ENCODE measurements at regions not wholly inside any gene's neighbourhood (a gene's known extent, or its start where the extent isn't known, plus 50 kb on each side); places are given as distances from the start of the nearest gene placed in this dataset.
A peak's percentile ranks its signal among the peaks of the same experiment; 100 is the strongest.

DNA sequence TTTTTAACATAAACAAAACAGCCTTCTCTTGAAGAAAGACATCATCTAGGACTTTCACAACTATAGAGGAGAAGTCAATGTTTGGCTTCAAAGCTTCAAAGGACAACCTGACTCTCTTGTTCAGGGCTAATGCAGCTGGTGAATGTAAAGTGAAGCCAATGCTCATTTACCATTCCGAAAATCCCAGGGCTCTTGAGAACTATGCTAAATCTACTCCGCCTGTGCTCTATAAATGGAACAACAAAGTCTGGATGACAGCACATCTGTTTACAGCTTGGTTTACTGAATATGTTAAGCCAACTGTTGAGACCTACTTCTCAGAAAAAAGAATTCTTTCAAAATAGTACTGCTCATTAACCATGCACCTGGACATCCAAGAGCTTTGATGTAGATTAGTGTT is 259.8 kb upstream of the NR5A2 start:
- no peak for DNase-seq

DNA sequence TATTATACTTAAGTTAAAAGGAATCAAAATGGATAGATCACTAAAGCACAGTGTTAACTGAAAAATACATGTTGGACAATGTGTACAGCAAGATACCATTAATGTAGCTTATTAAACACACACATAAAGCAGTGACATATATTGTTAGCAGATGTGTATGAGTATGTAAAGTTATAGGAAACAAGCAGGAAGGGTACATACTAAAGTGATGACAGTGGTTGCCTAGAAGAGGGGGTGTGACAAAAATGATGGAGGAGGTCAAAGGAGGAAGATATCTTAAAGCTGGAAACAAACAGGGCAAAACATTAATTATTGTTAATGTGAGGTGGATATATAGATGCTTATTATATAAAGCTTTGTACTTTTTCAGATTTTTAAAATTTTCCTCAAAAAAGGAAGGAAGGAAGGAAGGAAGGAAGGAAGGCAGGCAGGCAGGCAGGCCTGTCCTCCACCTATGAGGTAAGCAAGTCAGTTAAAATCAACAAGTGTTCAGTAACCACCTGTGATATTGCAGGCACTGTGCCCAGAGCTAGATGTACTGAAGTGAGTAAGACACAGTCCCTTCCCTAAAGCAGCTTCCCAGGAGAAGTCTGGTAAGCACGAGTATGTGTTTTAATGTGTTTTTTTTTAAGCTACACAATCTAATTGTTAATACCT is 252.9 kb upstream of the NR5A2 start:
- peak; percentile 49 for DNase-seq

GRCh38 chr1:199776768-199777497 is 250.6 kb upstream of the NR5A2 start:
- DNase-seq: no peak

GRCh38 chr1:199778324-199778955 is 249.1 kb upstream of the NR5A2 start:
- DNase-seq: no peak

GRCh38 chr1:199780091-199780490 is 247.4 kb upstream of the NR5A2 start:
- no peak for DNase-seq

- peak; percentile 67 for DNase-seq
Observed at GRCh38 chr1:199780948-199781670, 246.4 kb upstream of the NR5A2 start.

- peak; percentile 70 for DNase-seq
Observed at GRCh38 chr1:199784138-199784895, 243.2 kb upstream of the NR5A2 start.

DNA sequence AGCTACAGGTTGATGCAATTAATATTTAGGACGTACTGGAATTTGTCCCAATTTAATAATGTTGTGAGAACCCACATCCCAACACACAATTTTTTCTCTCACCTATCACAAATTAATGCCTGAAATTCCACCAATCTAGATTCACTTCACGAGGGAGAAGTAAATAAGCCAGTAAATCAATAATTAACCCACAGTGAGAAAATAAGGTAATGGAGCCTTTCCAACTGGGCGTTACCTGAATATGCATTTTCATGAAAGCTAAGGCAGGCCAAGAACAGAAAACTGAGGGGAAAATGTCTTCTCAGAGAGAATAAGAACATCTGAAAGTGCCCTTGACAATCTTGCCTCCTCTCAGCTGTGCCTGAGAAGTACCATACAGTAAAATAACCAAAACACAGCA is 240.8 kb upstream of the NR5A2 start:
- DNase-seq: no peak

DNA sequence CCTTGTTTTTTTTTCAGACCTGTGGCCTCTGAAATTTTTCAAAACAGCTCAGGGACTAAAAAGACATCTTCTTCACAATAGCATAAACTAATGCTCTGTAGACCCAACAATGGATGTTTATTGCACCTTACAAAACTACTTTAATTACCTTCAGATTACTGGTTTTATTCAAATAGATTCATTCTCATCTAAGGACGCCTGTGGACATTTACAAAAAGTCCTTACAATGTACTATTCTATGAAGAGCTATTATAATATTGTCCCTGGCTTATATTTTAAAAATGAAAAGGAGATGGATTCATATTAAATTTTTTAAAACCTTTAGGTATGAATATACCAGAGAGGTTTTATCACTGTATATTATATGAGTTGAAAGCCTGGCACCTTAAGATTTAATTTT is 238.4 kb upstream of the NR5A2 start:
- DNase-seq: no peak

DNA sequence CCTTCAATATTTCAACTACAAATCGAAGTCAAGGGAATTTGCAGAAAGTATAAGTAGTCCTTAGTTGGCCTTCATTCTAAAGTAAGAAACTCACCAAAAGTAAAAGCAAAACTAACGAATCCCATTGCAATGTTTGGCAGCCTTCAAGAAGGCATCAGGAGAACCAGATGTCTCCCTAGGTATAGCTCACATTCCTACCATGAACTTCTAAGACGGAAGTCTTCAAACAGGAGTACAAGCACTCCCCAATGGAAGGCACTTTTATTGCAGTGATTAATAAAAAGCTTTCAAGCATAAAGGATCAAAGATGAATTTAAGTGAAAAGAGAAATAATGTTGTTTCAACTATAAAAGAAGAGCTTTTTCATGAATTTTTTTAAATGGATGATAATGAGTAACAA is 236.0 kb upstream of the NR5A2 start:
- no peak for DNase-seq

DNA sequence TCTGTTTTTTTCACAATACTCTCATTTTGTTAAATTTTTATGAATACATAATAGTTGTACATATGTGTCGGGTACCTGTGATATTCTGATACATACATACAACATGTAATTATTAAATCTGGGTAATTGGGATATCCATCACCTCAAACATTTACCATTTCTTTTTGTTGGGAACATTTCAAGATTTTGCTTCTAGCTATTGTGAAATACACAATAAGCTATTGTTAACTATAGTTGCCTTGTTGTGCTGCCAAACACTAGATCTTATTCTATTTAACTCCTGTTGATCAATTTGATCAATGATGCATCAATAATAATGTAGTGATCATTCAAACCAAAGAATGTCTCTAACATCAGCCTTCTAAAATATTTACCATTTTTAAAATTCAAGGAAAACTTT is 234.6 kb upstream of the NR5A2 start:
- no peak for DNase-seq

- DNase-seq: peak; percentile 52
Observed at GRCh38 chr1:199794105-199794863, 233.2 kb upstream of the NR5A2 start.

GRCh38 chr1:199799116-199799515 is 228.4 kb upstream of the NR5A2 start:
- DNase-seq: no peak

DNA sequence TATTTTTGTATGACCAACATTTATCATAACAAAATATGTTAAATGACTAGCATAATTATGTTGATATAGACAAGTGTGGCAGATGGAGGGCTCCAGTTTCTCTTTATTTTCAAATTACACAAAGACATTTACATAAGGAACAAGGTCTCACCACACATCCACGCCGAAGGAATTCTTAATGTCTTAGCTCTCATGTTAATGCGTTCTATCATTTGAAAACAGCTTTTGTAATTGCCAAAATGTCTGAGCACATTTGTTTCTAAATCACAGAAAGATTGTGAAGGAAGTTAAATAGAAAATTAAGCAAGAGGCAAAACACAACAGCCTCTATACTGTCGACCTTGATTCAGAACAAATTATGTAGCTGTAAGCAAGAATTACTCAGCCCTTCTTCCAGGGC is 223.0 kb upstream of the NR5A2 start:
- no peak for DNase-seq

- no peak for DNase-seq
Observed at GRCh38 chr1:199808110-199808870, 219.2 kb upstream of the NR5A2 start.

- peak; percentile 24 for DNase-seq
Observed at GRCh38 chr1:199809311-199809710, 218.2 kb upstream of the NR5A2 start.

GRCh38 chr1:199811163-199811562 is 216.3 kb upstream of the NR5A2 start:
- DNase-seq: no peak

DNA sequence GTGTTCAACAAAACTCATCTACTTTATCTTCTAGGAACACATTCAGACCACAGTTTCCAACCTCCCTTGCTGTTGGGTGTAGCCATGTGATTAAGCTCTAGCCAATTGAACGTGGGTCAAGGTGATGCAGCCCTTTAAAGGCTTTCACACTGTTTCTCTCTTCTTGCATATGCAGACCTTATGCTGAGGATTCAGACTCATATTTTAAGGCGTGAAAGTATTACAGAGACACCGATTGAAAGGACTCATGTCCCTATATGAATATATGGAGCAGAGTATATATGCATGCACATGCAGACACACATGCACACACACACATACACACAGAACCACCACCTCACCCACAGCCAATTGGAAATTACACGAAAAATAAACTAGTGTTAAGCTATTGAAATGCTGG is 214.3 kb upstream of the NR5A2 start:
- DNase-seq: no peak

GRCh38 chr1:199815947-199816346 is 211.6 kb upstream of the NR5A2 start:
- DNase-seq: no peak

DNA sequence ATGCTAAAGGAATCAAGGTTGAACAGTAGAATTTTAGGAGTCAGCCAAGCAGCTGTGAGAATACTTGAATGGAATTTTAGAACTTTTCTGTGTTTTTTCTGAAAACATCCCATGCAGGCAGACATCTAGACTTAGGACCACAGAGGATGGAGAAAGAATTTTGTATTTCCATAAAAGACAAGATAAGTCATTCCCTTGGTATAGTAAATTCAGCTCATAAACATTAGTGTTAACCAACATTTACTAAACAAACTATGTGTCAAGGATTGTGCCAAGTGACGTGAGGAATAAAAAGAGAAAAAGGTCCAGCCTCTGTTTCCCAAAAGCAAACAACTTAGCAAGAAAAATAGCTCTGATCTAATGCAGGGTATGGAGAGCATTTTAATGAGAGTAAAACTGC is 210.2 kb upstream of the NR5A2 start:
- no peak for DNase-seq
